Naive thymus-derived CD8-positive, alpha-beta T cell (primary cell): ENCODE measurements at regions not wholly inside any gene's neighbourhood (a gene's known extent, or its start where the extent isn't known, plus 50 kb on each side); places are given as distances from the start of the nearest gene placed in this dataset.

Experiments used
- ATAC-seq, 2 donors: fragments of 150-1000 bp; cut with Tn5 transposase in 1 of 2; sonication (Bioruptor Pico), chemical (Tn5 transposase) in 1 of 2; 1 replicate in 1 of 2; 2 replicates in 1 of 2; pipeline ENCODE4 v1.10.0; 2021; ENCODE audit warnings: mild to moderate bottlenecking in 2 of 2, moderate library complexity in 2 of 2
- POLR2A ChIA-PET: fragments of 350-600 bp; sonication (Branson Sonifier 250); formaldehyde crosslinking; loops from one replicate; lab custom pipeline; 2021; ENCODE audit warnings: antibody characterized with exemption; lab: Charles Lee
- DNase-seq, 10 donors: peaks; one replicate each; pipeline versions ENCODE4 v3.0.0 to v3.0.0-alpha.2; 2020 to 2022
- H3K27ac Mint-ChIP-seq, 10 donors: one replicate each; pipeline ENCODE4 v1.8.0; 2020 to 2022; ENCODE audit warnings: mild to moderate bottlenecking in 10 of 10, mixed read lengths in 10 of 10, moderate library complexity in 4 of 10, inconsistent platforms in 1 of 10
- H3K27me3 Mint-ChIP-seq, 5 donors: one replicate each; pipeline ENCODE4 v1.8.0; 2021 to 2022; ENCODE audit warnings: mixed read lengths in 5 of 5
- H3K36me3 Mint-ChIP-seq, 3 donors: one replicate each; pipeline ENCODE4 v1.8.0; 2020 to 2022; ENCODE audit warnings: mixed read lengths in 3 of 3, mild to moderate bottlenecking in 2 of 3, inconsistent platforms in 1 of 3
- H3K4me1 Mint-ChIP-seq, 4 donors: one replicate each; pipeline ENCODE4 v1.8.0; 2021 to 2022; ENCODE audit warnings: mixed read lengths in 4 of 4
- H3K4me3 Mint-ChIP-seq, 10 donors: one replicate each; pipeline ENCODE4 v1.8.0; 2020 to 2022; ENCODE audit warnings: mild to moderate bottlenecking in 10 of 10, mixed read lengths in 10 of 10, moderate library complexity in 6 of 10, inconsistent platforms in 1 of 10
- H3K9me3 Mint-ChIP-seq, 9 donors: one replicate each; pipeline ENCODE4 v1.8.0; 2020 to 2022; ENCODE audit warnings: mixed read lengths in 9 of 9, mild to moderate bottlenecking in 3 of 9, inconsistent platforms in 1 of 9, moderate library complexity in 1 of 9

- Mint-ChIP-seq H3K9me3 (no peaks in the 10 kb centered on the region), H3K36me3 (no peaks in the 10 kb centered on the region), H3K27me3 (no peaks in the 10 kb centered on the region), H3K27ac (peak overlapping the region in 6 of 10 donors; percentile 22 to 93 (median 68)), H3K4me1 (peaks cover 36 to 51% (median 45%) of the 10 kb centered on the region in 4 donors), H3K4me3 (peak overlapping the region in 4 of 10 donors; percentile 20 to 87 (median 77))
- POLR2A ChIA-PET: interaction anchor here (0.9 to 1.2 kb wide), 2 partner anchors 96 to 910 kb away, joined by 3 to 4 read pairs; no protein-coding TSS in a partner anchor
- ATAC-seq (no peak), DNase-seq (no peak)
Measured at GRCh38 chr1:168438626-168439025, 105.2 kb downstream of the XCL2 start.

GRCh38 chr1:168437821-168438220 lies 106.0 kb downstream of the XCL2 start:
- DNase-seq (no peak), ATAC-seq (no peak)
- peaks cover 28 to 43% (median 37%) of the 10 kb centered on the region in 4 donors for H3K4me1 Mint-ChIP-seq
- peak overlapping the region in 1 of 10 donors; percentile 10 for H3K4me3 Mint-ChIP-seq
- H3K27ac Mint-ChIP-seq: peak overlapping the region in 2 of 10 donors; percentile 22 to 93
- H3K27me3 Mint-ChIP-seq: no peaks in the 10 kb centered on the region
- POLR2A ChIA-PET: no interaction called here
- H3K36me3 Mint-ChIP-seq: no peaks in the 10 kb centered on the region
- no peaks in the 10 kb centered on the region for H3K9me3 Mint-ChIP-seq

- H3K4me3 Mint-ChIP-seq: no peak overlapping the region
- H3K36me3 Mint-ChIP-seq: no peaks in the 10 kb centered on the region
- H3K9me3 Mint-ChIP-seq: no peaks in the 10 kb centered on the region
- peaks cover 13 to 19% (median 18%) of the 10 kb centered on the region in 4 donors for H3K4me1 Mint-ChIP-seq
- peak in 1 of 10 donors; percentile 65 for DNase-seq
- H3K27ac Mint-ChIP-seq: no peak overlapping the region
- H3K27me3 Mint-ChIP-seq: no peaks in the 10 kb centered on the region
- POLR2A ChIA-PET: no interaction called here
- no peak for ATAC-seq
Measured at GRCh38 chr1:168435439-168435838, 108.4 kb downstream of the XCL2 start.

GRCh38 chr1:168433238-168433637 lies 110.6 kb downstream of the XCL2 start:
- Mint-ChIP-seq H3K4me1 (no peaks in the 10 kb centered on the region), H3K4me3 (no peak overlapping the region), H3K36me3 (no peaks in the 10 kb centered on the region), H3K27me3 (no peaks in the 10 kb centered on the region), H3K27ac (no peak overlapping the region), H3K9me3 (no peaks in the 10 kb centered on the region)
- POLR2A ChIA-PET: interaction anchor here (0.9 kb wide), 1 partner anchor 85 kb away, joined by 4 read pairs; no protein-coding TSS in a partner anchor
- ATAC-seq: no peak
- no peak for DNase-seq

- no peaks in the 10 kb centered on the region for H3K9me3 Mint-ChIP-seq
- H3K4me1 Mint-ChIP-seq: no peaks in the 10 kb centered on the region
- no peak for DNase-seq
- H3K27me3 Mint-ChIP-seq: no peaks in the 10 kb centered on the region
- H3K4me3 Mint-ChIP-seq: no peak overlapping the region
- POLR2A ChIA-PET: interaction anchor here (0.7 to 1.0 kb wide), 3 partner anchors 9 to 662 kb away, joined by 3 to 4 read pairs (median 3); no protein-coding TSS in a partner anchor
- no peaks in the 10 kb centered on the region for H3K36me3 Mint-ChIP-seq
- no peak for ATAC-seq
- H3K27ac Mint-ChIP-seq: peak overlapping the region in 1 of 10 donors; percentile 70
Measured at GRCh38 chr1:168431882-168432281, 111.9 kb downstream of the XCL2 start.

GRCh38 chr1:168430321-168430720 lies 113.5 kb downstream of the XCL2 start:
- no peak overlapping the region for H3K27ac Mint-ChIP-seq
- H3K27me3 Mint-ChIP-seq: no peaks in the 10 kb centered on the region
- no peaks in the 10 kb centered on the region for H3K4me1 Mint-ChIP-seq
- DNase-seq: no peak
- ATAC-seq: no peak
- no peaks in the 10 kb centered on the region for H3K36me3 Mint-ChIP-seq
- POLR2A ChIA-PET: interaction anchor here (0.7 to 1.0 kb wide), 2 partner anchors 10 to 14 kb away, joined by 4 to 5 read pairs; no protein-coding TSS in a partner anchor
- H3K9me3 Mint-ChIP-seq: no peaks in the 10 kb centered on the region
- H3K4me3 Mint-ChIP-seq: no peak overlapping the region

GRCh38 chr1:168428063-168428731 lies 115.6 kb downstream of the XCL2 start:
- H3K9me3 Mint-ChIP-seq: no peaks in the 10 kb centered on the region

GRCh38 chr1:168427051-168427450 lies 116.7 kb downstream of the XCL2 start:
- Mint-ChIP-seq H3K36me3 (no peaks in the 10 kb centered on the region), H3K4me1 (peaks cover 0 to 8% (median 3%) of the 10 kb centered on the region in 4 donors), H3K9me3 (no peaks in the 10 kb centered on the region), H3K27ac (peak overlapping the region in 1 of 10 donors; percentile 23), H3K4me3 (no peak overlapping the region), H3K27me3 (no peaks in the 10 kb centered on the region)
- no peak for ATAC-seq
- DNase-seq: no peak
- POLR2A ChIA-PET: no interaction called here

More at GRCh38 chr1:168428063-168428731, 115.6 kb downstream of the XCL2 start:
- Mint-ChIP-seq H3K4me1 (peaks cover 0 to 2% (median 0%) of the 10 kb centered on the region in 4 donors), H3K27ac (peak overlapping the region in 1 of 10 donors; percentile 15), H3K36me3 (no peaks in the 10 kb centered on the region), H3K4me3 (no peak overlapping the region), H3K27me3 (no peaks in the 10 kb centered on the region)
- POLR2A ChIA-PET: no interaction called here
- DNase-seq (no peak), ATAC-seq (no peak)

- no peaks in the 10 kb centered on the region for H3K36me3 Mint-ChIP-seq
- H3K9me3 Mint-ChIP-seq: no peaks in the 10 kb centered on the region
- no peak overlapping the region for H3K27ac Mint-ChIP-seq
- POLR2A ChIA-PET: no interaction called here
- ATAC-seq: no peak
- no peaks in the 10 kb centered on the region for H3K27me3 Mint-ChIP-seq
- peaks cover 7 to 33% (median 17%) of the 10 kb centered on the region in 4 donors for H3K4me1 Mint-ChIP-seq
- no peak overlapping the region for H3K4me3 Mint-ChIP-seq
- DNase-seq: no peak
Measured at GRCh38 chr1:168424281-168424680, 119.5 kb downstream of the XCL2 start.

- H3K4me1 Mint-ChIP-seq: peaks cover 7 to 33% (median 17%) of the 10 kb centered on the region in 4 donors
- peak overlapping the region in 3 of 10 donors; percentile 58 to 86 (median 77) for H3K27ac Mint-ChIP-seq
- POLR2A ChIA-PET: interaction anchor here (1.6 kb wide), 1 partner anchor 9 kb away, joined by 4 read pairs; no protein-coding TSS in a partner anchor
- no peaks in the 10 kb centered on the region for H3K36me3 Mint-ChIP-seq
- no peak overlapping the region for H3K4me3 Mint-ChIP-seq
- no peak for DNase-seq
- ATAC-seq: no peak
- H3K9me3 Mint-ChIP-seq: no peaks in the 10 kb centered on the region
- no peaks in the 10 kb centered on the region for H3K27me3 Mint-ChIP-seq
Measured at GRCh38 chr1:168422203-168422847, 121.5 kb downstream of the XCL2 start.

GRCh38 chr1:168421399-168422004 lies 122.3 kb downstream of the XCL2 start:
- Mint-ChIP-seq H3K27me3 (no peaks in the 10 kb centered on the region), H3K36me3 (no peaks in the 10 kb centered on the region), H3K9me3 (no peaks in the 10 kb centered on the region), H3K4me3 (peak overlapping the region in 7 of 10 donors; percentile 8 to 64 (median 19)), H3K4me1 (peaks cover 7 to 33% (median 17%) of the 10 kb centered on the region in 4 donors), H3K27ac (peak overlapping the region; percentile 1 to 88 (median 54))
- DNase-seq: peak in 4 of 10 donors; percentile 11 to 52 (median 24)
- ATAC-seq: peak; percentile 93 to 95
- POLR2A ChIA-PET: interaction anchor here (0.7 to 1.2 kb wide), 3 partner anchors 9 to 41 kb away, joined by 3 to 4 read pairs (median 3); no protein-coding TSS in a partner anchor

- DNase-seq (no peak), ATAC-seq (peak; percentile 46 to 47)
- no peaks in the 10 kb centered on the region for H3K9me3 Mint-ChIP-seq
- POLR2A ChIA-PET: interaction anchor here (1.1 kb wide), 1 partner anchor 10 kb away, joined by 4 read pairs; no protein-coding TSS in a partner anchor
- peaks cover 7 to 33% (median 17%) of the 10 kb centered on the region in 4 donors for H3K4me1 Mint-ChIP-seq
- H3K27me3 Mint-ChIP-seq: no peaks in the 10 kb centered on the region
- H3K36me3 Mint-ChIP-seq: no peaks in the 10 kb centered on the region
- H3K4me3 Mint-ChIP-seq: peak overlapping the region in 2 of 10 donors; percentile 13 to 40
- H3K27ac Mint-ChIP-seq: peak overlapping the region in 5 of 10 donors; percentile 13 to 88 (median 56)
Measured at GRCh38 chr1:168420177-168420576, 123.6 kb downstream of the XCL2 start.
